ENCODE measurements at regions not wholly inside any gene's neighbourhood (a gene's known extent, or its start where the extent isn't known, plus 50 kb on each side); places are given as distances from the start of the nearest gene placed in this dataset.

GRCh38 chr2:3051266-3051665 lies 326.4 kb downstream of the EIPR1 start:
- Histone ChIP-seq H3K27ac (ENCODE audit: low read depth in 1 of 2, low read length in 2 of 2) (no peak overlapping the region), H3K36me3 (ENCODE audit: control insufficient read depth in 4 of 4, insufficient read depth in 3 of 4, low read depth in 1 of 4, low read length in 3 of 4) (no peaks in the 10 kb centered on the region), H3K9me3 (ENCODE audit: control insufficient read depth in 4 of 4, low read length in 3 of 4) (no peaks in the 10 kb centered on the region), H3K9ac (ENCODE audit: low read depth in 1 of 2, low read length in 2 of 2) (no peak overlapping the region), H3K4me3 (ENCODE audit: low read depth in 1 of 3, low read length in 3 of 3) (no peak overlapping the region), H3K4me1 (ENCODE audit: control insufficient read depth in 4 of 4, insufficient read depth in 4 of 4, low read length in 3 of 4) (no peaks in the 10 kb centered on the region), H3K27me3 (ENCODE audit: control insufficient read depth in 4 of 4, insufficient read depth in 4 of 4, low read length in 3 of 4) (no peaks in the 10 kb centered on the region)
- no peak for TF ChIP-seq FOXA2 (IDR thresholded peaks at IDR 0.05)
- no peak for DNase-seq (ENCODE audit: low spot score)
- 78% methylated on average over 5 of the region's 5 CpGs for WGBS

GRCh38 chr2:3046170-3046865 lies 331.3 kb downstream of the EIPR1 start:
- Histone ChIP-seq H3K36me3 (ENCODE audit: control insufficient read depth in 4 of 4, insufficient read depth in 3 of 4, low read depth in 1 of 4, low read length in 3 of 4) (no peaks in the 10 kb centered on the region), H3K9ac (ENCODE audit: low read depth in 1 of 2, low read length in 2 of 2) (no peak overlapping the region), H3K27ac (ENCODE audit: low read depth in 1 of 2, low read length in 2 of 2) (no peak overlapping the region), H3K4me3 (ENCODE audit: low read depth in 1 of 3, low read length in 3 of 3) (no peak overlapping the region), H3K27me3 (ENCODE audit: control insufficient read depth in 4 of 4, insufficient read depth in 4 of 4, low read length in 3 of 4) (no peaks in the 10 kb centered on the region), H3K4me1 (ENCODE audit: control insufficient read depth in 4 of 4, insufficient read depth in 4 of 4, low read length in 3 of 4) (peaks cover 0 to 4% (median 3%) of the 10 kb centered on the region in 4 donors), H3K9me3 (ENCODE audit: control insufficient read depth in 4 of 4, low read length in 3 of 4) (no peaks in the 10 kb centered on the region)
- DNase-seq (ENCODE audit: low spot score): no peak
- TF ChIP-seq, protein P1, sequence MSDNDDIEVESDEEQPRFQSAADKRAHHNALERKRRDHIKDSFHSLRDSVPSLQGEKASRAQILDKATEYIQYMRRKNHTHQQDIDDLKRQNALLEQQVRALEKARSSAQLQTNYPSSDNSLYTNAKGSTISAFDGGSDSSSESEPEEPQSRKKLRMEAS (IDR thresholded peaks at IDR 0.05): no peak
- TF ChIP-seq JUND (IDR thresholded peaks at IDR 0.05) (no peak), TAF1 (conservative IDR thresholded peaks at IDR 0.05) (no peak), FOXA1 (IDR thresholded peaks at IDR 0.05) (no peak), ATF3 (IDR thresholded peaks at IDR 0.05) (no peak), RXRA (IDR thresholded peaks at IDR 0.05) (no peak), SP1 (IDR thresholded peaks at IDR 0.05) (no peak), EGR1 (IDR thresholded peaks at IDR 0.05; ENCODE audit: low read depth in 2 of 2) (no peak), RAD21 (IDR thresholded peaks at IDR 0.05) (no peak), NR2F2 (IDR thresholded peaks at IDR 0.05) (no peak), HNF4A (conservative IDR thresholded peaks at IDR 0.05) (no peak), CTCF (IDR thresholded peaks at IDR 0.05; ENCODE audit: low read depth, low read length, missing input control) (no peak), GABPA (IDR thresholded peaks at IDR 0.05 in 1 of 2, conservative IDR thresholded peaks at IDR 0.05 in 1 of 2) (no peak), FOXA2 (IDR thresholded peaks at IDR 0.05) (no peak), ZBTB33 (IDR thresholded peaks at IDR 0.05) (no peak), HNF4G (IDR thresholded peaks at IDR 0.05) (no peak)
- TF ChIP-seq, protein P2, sequence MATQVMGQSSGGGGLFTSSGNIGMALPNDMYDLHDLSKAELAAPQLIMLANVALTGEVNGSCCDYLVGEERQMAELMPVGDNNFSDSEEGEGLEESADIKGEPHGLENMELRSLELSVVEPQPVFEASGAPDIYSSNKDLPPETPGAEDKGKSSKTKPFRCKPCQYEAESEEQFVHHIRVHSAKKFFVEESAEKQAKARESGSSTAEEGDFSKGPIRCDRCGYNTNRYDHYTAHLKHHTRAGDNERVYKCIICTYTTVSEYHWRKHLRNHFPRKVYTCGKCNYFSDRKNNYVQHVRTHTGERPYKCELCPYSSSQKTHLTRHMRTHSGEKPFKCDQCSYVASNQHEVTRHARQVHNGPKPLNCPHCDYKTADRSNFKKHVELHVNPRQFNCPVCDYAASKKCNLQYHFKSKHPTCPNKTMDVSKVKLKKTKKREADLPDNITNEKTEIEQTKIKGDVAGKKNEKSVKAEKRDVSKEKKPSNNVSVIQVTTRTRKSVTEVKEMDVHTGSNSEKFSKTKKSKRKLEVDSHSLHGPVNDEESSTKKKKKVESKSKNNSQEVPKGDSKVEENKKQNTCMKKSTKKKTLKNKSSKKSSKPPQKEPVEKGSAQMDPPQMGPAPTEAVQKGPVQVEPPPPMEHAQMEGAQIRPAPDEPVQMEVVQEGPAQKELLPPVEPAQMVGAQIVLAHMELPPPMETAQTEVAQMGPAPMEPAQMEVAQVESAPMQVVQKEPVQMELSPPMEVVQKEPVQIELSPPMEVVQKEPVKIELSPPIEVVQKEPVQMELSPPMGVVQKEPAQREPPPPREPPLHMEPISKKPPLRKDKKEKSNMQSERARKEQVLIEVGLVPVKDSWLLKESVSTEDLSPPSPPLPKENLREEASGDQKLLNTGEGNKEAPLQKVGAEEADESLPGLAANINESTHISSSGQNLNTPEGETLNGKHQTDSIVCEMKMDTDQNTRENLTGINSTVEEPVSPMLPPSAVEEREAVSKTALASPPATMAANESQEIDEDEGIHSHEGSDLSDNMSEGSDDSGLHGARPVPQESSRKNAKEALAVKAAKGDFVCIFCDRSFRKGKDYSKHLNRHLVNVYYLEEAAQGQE (IDR thresholded peaks at IDR 0.05): no peak
- WGBS: 92% methylated on average over 14 of the region's 14 CpGs

All from liver (tissue), 8 donors.